DMS53 treated with DMSO at 0.1 percent for 48 hours (cell line): ENCODE measurements at regions not wholly inside any gene's neighbourhood (a gene's known extent, or its start where the extent isn't known, plus 50 kb on each side); places are given as distances from the start of the nearest gene placed in this dataset.

Experiments
- DNase-seq: peaks from one replicate; lab custom pipeline; 2025; ENCODE audit not compliant: unreplicated experiment; lab: John Stamatoyannopoulos, UW

DNA sequence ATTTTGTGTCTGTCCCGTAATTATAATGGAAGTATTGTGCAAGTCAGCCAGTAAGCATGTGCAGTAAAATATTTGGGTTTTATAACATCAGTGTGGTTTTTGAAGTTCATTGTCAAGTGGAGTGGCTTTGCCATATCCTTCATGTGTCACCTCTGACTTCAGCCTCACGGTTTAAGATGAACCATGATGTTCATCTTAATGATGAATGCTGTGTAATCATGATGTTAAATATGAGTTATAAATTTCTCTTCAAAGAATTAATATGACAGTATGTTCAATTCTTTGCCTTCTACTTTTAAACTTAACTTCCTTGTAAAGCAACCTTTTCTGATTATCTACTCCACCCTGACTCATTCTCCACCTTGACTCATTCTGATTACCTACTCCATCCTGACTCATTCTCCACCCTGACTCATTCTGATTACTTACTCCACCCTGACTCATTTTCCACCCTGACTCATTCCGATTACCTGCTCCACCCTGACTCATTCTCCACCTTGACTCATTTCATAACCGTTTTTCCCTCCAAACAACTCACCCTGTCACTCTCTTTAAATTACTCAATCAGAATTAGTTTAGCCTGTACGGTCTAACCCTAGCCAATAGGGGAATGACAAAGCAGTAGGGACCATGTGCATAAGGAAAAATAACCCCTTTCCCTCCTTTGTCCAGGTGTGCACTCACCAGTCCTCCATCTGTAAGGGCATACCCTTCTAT lies 50.3 kb upstream of the ANKRD10 start:
- DNase-seq, result peak; percentile 18
